ENCODE measurements at regions not wholly inside any gene's neighbourhood (a gene's known extent, or its start where the extent isn't known, plus 50 kb on each side); places are given as distances from the start of the nearest gene placed in this dataset.

GRCh38 chr9:24846248-24846912 is 300.7 kb upstream of the IZUMO3 start:
- H3K4me1 ChIP-seq, result no peaks in the 10 kb centered on the region
- H3K4me3 ChIP-seq, result no peak overlapping the region
- TF ChIP-seq, protein P1, sequence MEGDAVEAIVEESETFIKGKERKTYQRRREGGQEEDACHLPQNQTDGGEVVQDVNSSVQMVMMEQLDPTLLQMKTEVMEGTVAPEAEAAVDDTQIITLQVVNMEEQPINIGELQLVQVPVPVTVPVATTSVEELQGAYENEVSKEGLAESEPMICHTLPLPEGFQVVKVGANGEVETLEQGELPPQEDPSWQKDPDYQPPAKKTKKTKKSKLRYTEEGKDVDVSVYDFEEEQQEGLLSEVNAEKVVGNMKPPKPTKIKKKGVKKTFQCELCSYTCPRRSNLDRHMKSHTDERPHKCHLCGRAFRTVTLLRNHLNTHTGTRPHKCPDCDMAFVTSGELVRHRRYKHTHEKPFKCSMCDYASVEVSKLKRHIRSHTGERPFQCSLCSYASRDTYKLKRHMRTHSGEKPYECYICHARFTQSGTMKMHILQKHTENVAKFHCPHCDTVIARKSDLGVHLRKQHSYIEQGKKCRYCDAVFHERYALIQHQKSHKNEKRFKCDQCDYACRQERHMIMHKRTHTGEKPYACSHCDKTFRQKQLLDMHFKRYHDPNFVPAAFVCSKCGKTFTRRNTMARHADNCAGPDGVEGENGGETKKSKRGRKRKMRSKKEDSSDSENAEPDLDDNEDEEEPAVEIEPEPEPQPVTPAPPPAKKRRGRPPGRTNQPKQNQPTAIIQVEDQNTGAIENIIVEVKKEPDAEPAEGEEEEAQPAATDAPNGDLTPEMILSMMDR (IDR thresholded peaks at IDR 0.05), result no peak
- DNase-seq, result no peak
- peaks cover 0 to 18% (median 0%) of the 10 kb centered on the region in 11 donors for H3K9me3 ChIP-seq
- ATAC-seq, result no peak
- H3K27ac ChIP-seq, result no peak overlapping the region
- H3K27me3 ChIP-seq, result no peaks in the 10 kb centered on the region
- 71 to 73% methylated on average over 3 of the region's 3 CpGs for WGBS, 2 donors
- intact Hi-C loops (cut with DNase I), result no loop called here
- H3K36me3 ChIP-seq, result no peaks in the 10 kb centered on the region

GRCh38 chr9:24844217-24844616 is 298.5 kb upstream of the IZUMO3 start:
- no peak overlapping the region for H3K27ac ChIP-seq
- no peaks in the 10 kb centered on the region for H3K36me3 ChIP-seq
- H3K27me3 ChIP-seq, result no peaks in the 10 kb centered on the region
- H3K4me3 ChIP-seq, result no peak overlapping the region
- no peak for DNase-seq
- H3K4me1 ChIP-seq, result no peaks in the 10 kb centered on the region
- WGBS, 2 donors, result 64 to 86% methylated on average over 2 of the region's 2 CpGs
- peaks cover 0 to 14% (median 0%) of the 10 kb centered on the region in 11 donors for H3K9me3 ChIP-seq
- ATAC-seq, result no peak
- TF ChIP-seq, protein P1 (IDR thresholded peaks at IDR 0.05), result no peak
- intact Hi-C loops (cut with DNase I), result no loop called here

DNA sequence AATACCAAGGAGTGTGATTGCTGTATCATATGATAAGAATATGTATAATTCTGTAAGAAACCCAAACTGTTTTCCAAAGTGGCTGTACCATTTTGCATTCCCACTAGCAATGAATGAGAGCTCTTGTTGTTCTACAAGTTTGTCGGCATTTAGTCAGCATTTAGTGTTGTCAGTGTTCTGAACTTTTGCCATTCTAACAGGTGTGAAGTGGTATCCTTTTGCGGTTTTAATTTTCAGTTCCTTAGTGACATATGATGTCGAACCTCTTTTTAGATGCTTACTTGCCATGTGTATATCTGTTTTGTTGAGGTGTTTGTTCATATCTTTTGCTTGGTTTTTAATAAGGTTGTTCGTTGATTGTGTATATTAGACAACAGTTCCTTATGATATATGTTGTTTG is 296.3 kb upstream of the IZUMO3 start:
- Histone ChIP-seq H3K27me3 (no peaks in the 10 kb centered on the region), H3K4me3 (no peak overlapping the region), H3K9me3 (peaks cover 0 to 14% (median 0%) of the 10 kb centered on the region in 11 donors), H3K36me3 (no peaks in the 10 kb centered on the region), H3K27ac (no peak overlapping the region), H3K4me1 (no peaks in the 10 kb centered on the region)
- ATAC-seq (no peak), DNase-seq (no peak)
- TF ChIP-seq, protein P1 (IDR thresholded peaks at IDR 0.05), result no peak
- 84 to 88% methylated on average over 4 of the region's 4 CpGs for WGBS, 2 donors
- intact Hi-C loops (cut with DNase I), result no loop called here

DNA sequence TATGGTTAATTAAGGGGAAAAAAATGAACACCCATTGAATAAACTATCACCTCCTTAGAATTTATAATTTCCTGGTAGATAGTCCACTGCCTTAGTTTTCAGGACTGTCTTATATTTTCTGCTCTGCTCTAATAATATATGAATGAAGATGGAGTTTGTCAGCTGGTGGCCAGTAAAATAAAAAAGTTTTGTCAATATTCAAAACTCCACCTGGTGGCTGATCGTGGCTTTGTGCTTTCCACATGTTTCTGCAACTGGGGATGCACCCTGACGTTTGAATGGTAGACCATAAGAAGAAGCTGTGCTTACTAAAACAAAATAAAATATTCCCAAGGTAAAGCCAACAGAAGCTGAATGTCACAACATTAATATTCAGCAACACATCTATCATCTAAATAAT is 286.6 kb upstream of the IZUMO3 start:
- H3K27me3 ChIP-seq, result no peaks in the 10 kb centered on the region
- no peak overlapping the region for H3K27ac ChIP-seq
- intact Hi-C loops (cut with DNase I), result loop anchor here in 1 of 10 donors (5.0 kb wide), 1 partner anchor 1680 kb away; no protein-coding TSS in a partner anchor
- TF ChIP-seq, protein P1 (IDR thresholded peaks at IDR 0.05), result peak in 2 of 9 donors; percentile 11 to 16
- WGBS, 2 donors, result 9 to 21% methylated on average over 2 of the region's 2 CpGs
- no peak for ATAC-seq
- H3K9me3 ChIP-seq, result no peaks in the 10 kb centered on the region
- H3K36me3 ChIP-seq, result no peaks in the 10 kb centered on the region
- DNase-seq, result no peak
- no peaks in the 10 kb centered on the region for H3K4me1 ChIP-seq
- no peak overlapping the region for H3K4me3 ChIP-seq

Data from heart right ventricle (tissue), 16 donors.